SJCRH30 (cell line): ENCODE measurements at regions not wholly inside any gene's neighbourhood (a gene's known extent, or its start where the extent isn't known, plus 50 kb on each side); places are given as distances from the start of the nearest gene placed in this dataset.
"Not testable (repeated sequence)": the region's sequence is repeated elsewhere in the genome, so short reads cannot be mapped to it uniquely, and the experiment has no call there.

ENCODE experiments used
- DNase-seq, 2 experiments: peaks; one replicate each; pipeline ENCODE4 v3.0.0-alpha.2; 2015 to 2020
- H3K27ac ChIP-seq: fragments of 250-450 bp; sonication (Bioruptor Pico); 2 replicates; pipeline ENCODE4 v1.5.1; 2020; ENCODE audit warnings: mild to moderate bottlenecking, moderate library complexity
- H3K27me3 ChIP-seq: fragments of 250-450 bp; sonication (Bioruptor Pico); 2 replicates; pipeline ENCODE4 v1.5.1; 2020; ENCODE audit warnings: mild to moderate bottlenecking, moderate library complexity
- H3K36me3 ChIP-seq: fragments of 250-450 bp; sonication (Bioruptor Pico); 2 replicates; pipeline ENCODE4 v1.5.1; 2020; ENCODE audit warnings: mild to moderate bottlenecking, moderate library complexity
- H3K4me1 ChIP-seq: fragments of 250-450 bp; sonication (Bioruptor Pico); 2 replicates; pipeline ENCODE4 v1.5.1; 2020; ENCODE audit warnings: mild to moderate bottlenecking, moderate library complexity
- H3K4me3 ChIP-seq: fragments of 250-450 bp; sonication (Bioruptor Pico); 2 replicates; pipeline ENCODE4 v1.5.1; 2020; ENCODE audit warnings: mild to moderate bottlenecking, moderate library complexity
- H3K9me3 ChIP-seq: fragments of 250-450 bp; sonication (Bioruptor Pico); replicated peaks from 2 replicates; pipeline ENCODE4 v1.5.1; 2020; ENCODE audit warnings: mild to moderate bottlenecking, moderate library complexity

- Histone ChIP-seq H3K36me3 (no peaks in the 10 kb centered on the region), H3K4me3 (no peak overlapping the region), H3K27ac (no peak overlapping the region), H3K4me1 (no peaks in the 10 kb centered on the region), H3K9me3 (no peaks in the 10 kb centered on the region), H3K27me3 (no peaks in the 10 kb centered on the region)
- no peak for DNase-seq
Observed at GRCh38 chrY:8888371-8888770, 448.9 kb upstream of the TSPY4 start.

GRCh38 chrY:8897876-8898275 is 439.4 kb upstream of the TSPY4 start:
- Histone ChIP-seq H3K27ac (no peak overlapping the region), H3K4me1 (no peaks in the 10 kb centered on the region), H3K9me3 (no peaks in the 10 kb centered on the region), H3K4me3 (no peak overlapping the region), H3K36me3 (no peaks in the 10 kb centered on the region), H3K27me3 (no peaks in the 10 kb centered on the region)
- no peak for DNase-seq

DNA sequence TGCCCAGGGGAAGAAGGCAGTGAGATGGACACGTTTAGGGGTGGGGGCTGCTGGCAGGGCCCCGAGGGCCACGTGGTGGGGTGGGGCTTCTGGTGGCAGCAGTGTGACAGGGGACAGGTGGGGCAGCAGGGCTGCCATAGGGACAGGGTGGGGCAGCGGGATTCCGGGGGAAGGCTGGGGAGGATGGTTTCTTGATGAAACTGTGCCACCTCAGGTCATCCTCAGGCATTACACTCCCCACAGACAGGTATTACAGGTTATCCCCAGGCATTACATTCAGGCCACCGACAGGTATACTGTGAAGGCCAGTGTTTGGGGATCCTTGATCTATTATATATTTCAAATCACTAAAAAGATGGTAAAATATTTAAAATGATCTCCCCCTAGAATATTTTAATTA is 432.1 kb upstream of the TSPY4 start:
- DNase-seq, result no peak

DNA sequence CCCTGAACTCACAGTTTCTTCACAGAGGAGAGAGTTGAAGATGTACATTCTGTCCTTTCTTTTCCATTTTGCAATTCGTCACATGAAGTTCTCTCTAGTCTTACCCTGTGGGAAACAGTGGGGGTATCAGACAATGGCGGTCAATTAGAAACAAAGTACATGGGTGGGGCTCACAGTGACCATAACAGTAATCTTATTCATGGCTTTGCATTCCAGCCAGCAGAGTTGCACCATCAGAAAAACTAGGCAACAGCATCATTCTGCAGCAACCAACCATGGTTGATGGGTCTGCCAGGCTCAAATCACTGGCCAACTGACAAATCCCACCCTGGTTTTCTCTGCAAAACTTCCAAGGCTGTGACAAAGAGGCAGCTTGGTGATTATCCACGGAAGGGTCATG is 414.7 kb upstream of the TSPY4 start:
- H3K4me3 ChIP-seq, H3K36me3 ChIP-seq, H3K27ac ChIP-seq, H3K27me3 ChIP-seq, H3K4me1 ChIP-seq, DNase-seq, H3K9me3 ChIP-seq: not testable (repeated sequence)

More for the DNA sequence above, 432.1 kb upstream of the TSPY4 start:
- Histone ChIP-seq H3K9me3 (no peaks in the 10 kb centered on the region), H3K27me3 (no peaks in the 10 kb centered on the region), H3K4me3 (no peak overlapping the region), H3K36me3 (no peaks in the 10 kb centered on the region), H3K4me1 (no peaks in the 10 kb centered on the region), H3K27ac (no peak overlapping the region)
